ENCODE measurements at regions not wholly inside any gene's neighbourhood (a gene's known extent, or its start where the extent isn't known, plus 50 kb on each side); places are given as distances from the start of the nearest gene placed in this dataset.

DNA sequence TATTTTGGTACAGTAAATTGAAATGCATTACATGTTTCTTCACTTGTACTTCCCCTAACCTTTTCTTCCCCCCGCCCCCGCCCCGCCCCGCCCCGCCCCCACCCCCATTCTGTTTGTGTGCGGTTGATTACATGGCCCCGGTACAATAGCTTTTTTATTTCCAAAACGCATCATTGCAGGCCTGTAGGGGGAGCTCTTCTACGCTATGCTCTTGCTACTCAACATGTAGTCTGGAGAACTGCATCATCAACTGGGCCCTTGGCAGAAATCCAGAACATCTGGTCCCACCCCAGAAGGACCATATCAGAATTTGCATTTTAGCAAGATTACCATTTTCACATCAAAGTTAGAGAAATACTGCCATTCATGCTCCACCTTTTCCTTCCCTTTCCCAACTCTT lies 333.3 kb upstream of the DDX53 start:
- DNase-seq: peak; percentile 10 to 11

GRCh38 chrX:22674932-22675331 lies 324.8 kb upstream of the DDX53 start:
- DNase-seq: no peak

DNA sequence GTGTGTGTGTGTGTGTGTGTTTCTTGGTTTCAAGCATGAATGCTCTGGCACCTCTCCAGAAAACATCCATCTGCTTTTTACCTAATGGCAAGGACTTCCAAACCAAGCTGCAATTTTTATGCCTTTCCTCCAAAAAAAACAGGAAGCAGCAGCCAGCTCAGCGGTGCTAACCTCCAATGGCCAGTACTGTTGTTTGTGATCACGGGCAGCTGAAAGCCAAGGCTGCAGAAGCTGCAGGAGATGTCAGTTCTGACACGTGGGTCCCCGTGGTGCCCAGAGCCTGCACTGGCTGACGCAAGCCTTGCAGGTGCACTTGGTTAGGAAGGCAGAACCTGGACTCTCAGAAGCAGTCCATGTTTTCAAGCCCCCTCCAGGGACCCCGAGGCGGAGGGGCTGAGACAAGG lies 313.6 kb upstream of the DDX53 start:
- DNase-seq: no peak

DNA sequence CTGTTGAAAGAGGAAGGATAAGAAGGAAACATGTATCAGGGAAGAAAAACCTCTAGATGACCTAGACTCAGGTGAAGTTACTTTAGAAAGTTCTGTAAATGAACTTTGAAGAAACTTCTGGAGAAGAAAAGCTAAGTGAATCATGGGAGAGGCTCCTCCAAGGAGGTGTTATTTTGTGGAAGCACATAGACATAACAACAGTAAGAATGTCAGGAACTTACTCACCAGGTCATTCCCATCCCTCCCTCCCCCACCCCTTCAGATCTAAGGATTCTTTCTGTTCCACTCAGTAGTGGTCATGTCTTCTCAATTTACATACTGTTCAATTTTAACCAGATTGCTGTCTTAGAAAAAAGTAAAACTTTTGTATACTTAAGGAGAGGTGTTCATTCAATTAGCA lies 310.5 kb upstream of the DDX53 start:
- DNase-seq: no peak

GRCh38 chrX:22690116-22690515 lies 309.6 kb upstream of the DDX53 start:
- DNase-seq: no peak

DNA sequence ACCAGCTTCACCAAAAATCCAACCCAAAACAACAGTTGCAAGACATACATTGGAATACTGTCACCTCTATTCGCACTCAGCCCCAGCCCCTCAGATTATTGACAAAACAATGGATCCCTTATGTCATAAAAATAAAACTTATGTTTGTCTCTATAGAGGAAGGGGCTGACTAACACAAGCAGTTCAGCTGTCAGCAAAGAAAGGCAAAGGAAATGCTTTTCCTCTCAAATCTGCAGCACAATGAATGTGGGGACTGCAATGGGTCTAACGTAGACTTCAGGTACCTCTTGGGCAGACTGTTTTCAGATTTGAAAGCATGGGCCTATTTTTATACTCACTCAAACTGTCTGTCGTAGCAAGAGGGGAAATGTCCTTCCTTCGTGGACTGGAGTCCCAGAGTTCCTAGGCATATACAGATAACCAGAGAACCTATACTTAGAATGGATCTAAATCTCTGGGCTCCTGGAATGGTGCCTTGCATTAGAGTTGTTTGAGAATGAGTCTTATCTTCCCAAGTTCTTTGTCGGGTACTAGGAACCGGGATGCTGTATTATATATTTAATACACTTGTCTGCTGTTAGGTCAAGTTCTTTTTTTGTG lies 307.7 kb upstream of the DDX53 start:
- no peak for DNase-seq

- DNase-seq: no peak
Observed at GRCh38 chrX:22698151-22698550, 301.6 kb upstream of the DDX53 start.

- DNase-seq: no peak
Observed at GRCh38 chrX:22699581-22700091, 300.1 kb upstream of the DDX53 start.

DNA sequence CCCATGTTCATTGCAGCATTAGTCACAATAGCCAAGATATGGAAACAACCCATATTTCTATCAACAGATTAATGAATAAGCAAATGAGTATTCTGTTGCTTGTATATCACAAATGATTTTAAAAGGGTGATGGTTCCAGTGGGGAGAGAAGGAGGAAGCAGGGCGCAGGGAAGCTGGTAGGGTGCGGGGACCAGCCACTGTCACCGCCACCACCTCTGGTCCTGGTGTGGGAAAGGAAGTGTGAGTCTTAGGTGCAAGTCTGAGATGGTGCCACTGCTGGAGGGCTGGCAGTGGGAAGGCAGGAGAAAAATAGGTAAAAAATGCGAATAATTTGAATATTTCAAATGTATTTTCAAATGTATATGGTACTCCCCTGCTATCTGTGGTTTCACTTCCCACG lies 286.8 kb upstream of the DDX53 start:
- no peak for DNase-seq

- no peak for DNase-seq
Observed at GRCh38 chrX:22730542-22730941, 269.2 kb upstream of the DDX53 start.

DNA sequence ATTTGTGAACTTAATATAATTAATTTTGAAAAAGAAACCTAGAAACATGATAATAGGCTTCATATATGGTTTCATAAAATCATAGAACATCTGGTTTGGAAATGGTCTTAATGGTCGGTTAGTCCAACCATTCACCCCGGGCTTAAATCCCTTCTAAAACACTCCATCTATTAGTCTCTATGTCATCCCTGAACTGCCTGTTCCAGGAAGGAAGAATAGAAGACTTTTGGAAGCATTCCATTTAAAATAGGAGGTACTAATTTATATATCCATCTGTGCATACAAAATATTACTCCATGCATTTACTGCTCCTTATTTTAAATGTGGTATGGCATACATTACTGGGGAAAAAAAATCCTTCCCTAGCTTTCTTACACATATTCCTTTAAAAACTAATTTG lies 262.2 kb upstream of the DDX53 start:
- DNase-seq: no peak

DNA sequence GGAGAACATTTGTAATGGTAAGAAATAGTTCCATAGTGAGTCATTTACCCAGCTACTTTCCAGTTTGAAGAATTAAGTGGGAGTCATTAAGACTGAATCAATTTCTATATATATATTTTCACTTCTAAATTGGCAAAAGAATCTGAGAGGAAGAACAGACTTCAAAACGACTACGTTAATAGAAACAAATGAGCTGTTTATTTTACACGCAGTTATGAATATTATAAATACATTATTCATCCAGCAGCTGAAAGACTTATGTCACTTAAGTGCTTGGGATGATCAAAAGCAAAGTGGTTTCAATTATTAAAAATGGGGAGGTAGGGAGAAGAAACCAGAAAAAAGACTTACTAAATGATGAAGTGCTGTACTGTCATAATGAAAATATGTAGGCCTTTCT lies 260.5 kb upstream of the DDX53 start:
- no peak for DNase-seq

DNA sequence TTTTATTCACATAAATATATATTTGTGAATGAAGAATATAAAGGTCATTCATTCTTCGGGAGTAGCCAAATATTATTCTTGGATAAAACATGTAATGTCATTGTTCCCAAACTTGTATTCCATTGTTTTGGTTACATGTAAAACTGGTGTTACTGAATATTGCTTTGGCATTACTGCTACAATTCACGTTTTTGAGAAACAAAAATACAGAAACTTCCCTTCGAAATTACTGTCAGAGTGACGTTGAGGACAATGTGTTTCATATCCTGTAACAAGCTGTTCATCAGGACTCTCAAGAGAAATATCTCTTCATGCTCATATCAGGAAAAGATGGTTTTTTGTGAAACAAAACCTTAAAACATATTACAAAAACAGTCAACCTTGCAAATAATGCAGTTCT lies 258.9 kb upstream of the DDX53 start:
- no peak for DNase-seq

DNA sequence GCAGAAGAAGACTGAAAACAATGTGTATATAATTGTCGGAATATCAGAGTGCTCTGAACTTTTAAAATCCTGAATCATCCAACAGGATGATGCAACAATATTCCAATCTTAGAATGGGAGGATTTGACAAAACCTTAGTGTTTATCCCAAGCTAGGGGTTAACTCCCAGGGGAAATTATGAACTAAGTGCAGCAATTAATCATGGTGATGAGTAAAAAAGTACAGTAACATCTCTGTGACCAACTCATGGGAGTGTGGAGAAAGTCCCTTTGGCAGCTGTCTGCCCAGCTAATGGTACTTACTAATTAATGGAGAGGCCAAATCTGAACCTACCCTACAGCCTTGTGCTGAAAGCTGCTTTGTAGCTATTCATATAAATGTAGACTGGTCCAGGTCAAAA lies 257.6 kb upstream of the DDX53 start:
- no peak for DNase-seq

- DNase-seq: no peak
Observed at GRCh38 chrX:22746081-22746480, 253.7 kb upstream of the DDX53 start.

DNA sequence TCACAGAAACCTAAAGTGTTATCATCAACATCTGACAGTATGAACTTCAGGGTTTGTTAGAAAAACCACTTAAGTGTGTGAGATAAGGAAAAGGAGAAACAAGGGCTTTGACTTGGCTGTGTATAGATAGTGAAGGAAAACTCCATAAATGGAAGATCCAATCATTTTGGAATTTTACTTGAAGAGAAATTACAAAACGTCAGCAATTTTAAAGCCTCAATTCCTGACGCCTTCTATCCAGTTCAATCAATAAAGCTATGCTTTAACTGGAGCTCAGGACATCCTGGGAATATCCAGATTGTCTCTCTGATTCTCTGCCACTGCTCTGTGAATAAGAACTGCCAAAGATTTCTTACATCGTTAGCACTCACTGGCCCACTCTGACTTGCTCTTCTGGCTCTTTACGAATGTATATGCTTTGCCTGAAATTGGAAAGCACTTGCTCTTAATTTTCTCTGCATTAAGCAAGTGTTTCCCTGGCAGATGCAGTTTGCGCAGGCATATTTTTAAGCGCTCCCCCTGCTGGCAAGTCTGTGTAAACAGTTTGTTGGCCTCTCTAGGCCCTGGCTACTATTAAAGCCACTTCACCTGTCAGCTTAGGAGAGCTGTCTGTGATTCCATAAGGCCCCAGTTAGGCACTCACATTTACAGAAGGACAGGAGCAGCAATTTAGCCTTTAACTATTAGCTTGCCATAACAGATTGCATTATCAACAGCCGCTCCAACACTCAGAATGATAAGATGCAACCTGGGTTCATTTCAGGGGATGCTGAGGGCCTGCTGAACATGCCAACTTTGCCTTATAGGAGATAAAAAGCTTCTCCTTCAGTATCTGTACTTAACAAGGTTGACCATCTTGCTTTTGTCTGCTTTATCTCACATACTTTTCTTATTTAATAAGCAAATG lies 251.4 kb upstream of the DDX53 start:
- DNase-seq: peak; percentile 0 to 8

DNA sequence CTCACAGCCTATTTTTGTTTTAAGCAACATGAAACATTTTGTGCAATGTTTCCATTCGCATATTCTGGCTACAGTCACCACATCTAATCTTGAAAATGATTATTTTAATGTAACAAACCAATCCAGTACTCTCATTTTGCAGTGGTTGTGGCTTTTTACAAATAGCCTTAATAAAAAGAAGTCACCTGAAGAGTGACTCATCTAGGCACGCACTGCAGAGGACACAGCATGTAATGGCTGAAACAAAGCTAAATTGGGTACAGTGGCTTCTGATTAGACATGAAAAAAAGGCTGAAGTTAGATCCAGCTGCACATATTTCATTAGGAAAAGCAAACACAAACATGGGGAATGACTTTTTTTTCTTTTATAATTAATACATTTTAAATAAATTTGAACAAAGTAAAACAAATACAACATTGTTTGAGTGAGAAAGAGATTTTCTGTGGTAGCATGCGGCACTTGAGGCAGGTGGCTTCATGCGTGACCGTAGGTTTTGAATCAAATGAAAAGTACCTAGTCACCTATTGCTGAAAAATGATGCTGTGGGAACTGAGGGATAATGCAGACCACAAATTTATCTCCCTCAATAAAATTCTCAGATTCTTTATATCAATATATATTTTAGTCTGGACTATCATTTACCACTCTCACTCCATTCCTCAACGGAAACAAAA lies 240.8 kb upstream of the DDX53 start:
- DNase-seq: no peak

- DNase-seq: no peak
Observed at GRCh38 chrX:22760513-22761057, 239.2 kb upstream of the DDX53 start.

DNA sequence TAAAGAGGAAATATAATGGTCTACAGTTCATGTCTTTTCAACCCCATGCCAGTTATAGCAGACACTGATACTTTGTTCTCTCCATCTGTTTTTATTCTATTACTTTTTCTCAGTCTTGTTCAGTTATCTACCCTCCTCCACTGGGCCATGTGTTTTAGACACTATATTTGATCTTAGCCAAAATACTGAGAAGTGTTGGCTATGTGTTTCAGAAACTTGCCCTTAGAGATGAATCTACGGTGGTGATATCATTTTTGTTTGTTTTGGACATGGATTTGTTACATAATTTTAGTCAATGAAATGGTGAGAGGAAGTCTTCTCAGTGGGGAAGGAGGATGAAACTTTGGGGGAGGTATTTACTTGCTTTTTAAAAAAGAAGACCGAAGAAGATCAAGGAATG lies 211.5 kb upstream of the DDX53 start:
- no peak for DNase-seq

- no peak for DNase-seq
Observed at GRCh38 chrX:22795671-22796070, 204.1 kb upstream of the DDX53 start.

- DNase-seq: peak; percentile 57 to 69
Observed at GRCh38 chrX:22800360-22800759, 199.4 kb upstream of the DDX53 start.

DNA sequence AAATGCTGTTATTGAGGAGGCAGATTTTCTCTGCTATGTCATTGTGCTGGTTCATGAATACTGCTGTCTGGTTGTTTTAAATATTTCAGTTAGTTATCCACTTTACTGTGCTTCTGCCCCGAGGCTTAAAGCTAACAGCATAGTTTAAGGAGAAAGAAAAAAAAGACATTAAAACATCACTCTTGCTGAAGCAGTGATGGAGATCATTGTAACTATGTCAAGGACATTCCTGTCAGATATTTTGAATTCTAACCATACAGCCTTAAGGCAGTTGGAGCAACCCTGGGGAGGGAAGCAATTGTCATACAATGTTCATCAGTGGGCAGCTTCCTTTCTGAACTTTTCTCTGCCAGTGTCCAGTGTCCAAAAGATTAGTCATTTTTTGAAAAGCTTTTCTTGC lies 199.0 kb upstream of the DDX53 start:
- DNase-seq: no peak

DNA sequence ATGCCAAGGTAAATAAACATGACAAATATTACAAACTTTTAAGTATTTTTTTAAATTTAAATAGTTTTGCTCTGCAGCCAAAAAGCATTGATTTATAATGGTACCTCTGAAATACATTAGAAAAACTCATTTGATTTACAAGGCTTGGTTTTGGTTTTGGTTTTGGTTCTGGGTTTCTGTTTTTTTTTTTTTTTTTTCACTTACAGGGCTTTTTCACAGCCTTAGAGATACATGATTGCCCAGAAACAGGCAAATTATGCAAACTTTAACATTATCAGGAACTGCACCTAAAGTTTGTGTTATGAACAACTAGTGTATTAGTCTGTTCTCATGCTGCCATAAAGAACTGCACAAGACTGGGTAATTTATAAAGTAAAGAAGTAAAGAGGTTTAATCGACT lies 196.4 kb upstream of the DDX53 start:
- no peak for DNase-seq

- no peak for DNase-seq
Observed at GRCh38 chrX:22810876-22811275, 188.9 kb upstream of the DDX53 start.
